HG03460 (cell line): ENCODE measurements at regions not wholly inside any gene's neighbourhood (a gene's known extent, or its start where the extent isn't known, plus 50 kb on each side); places are given as distances from the start of the nearest gene placed in this dataset.
"Not testable (repeated sequence)": the region's sequence is repeated elsewhere in the genome, so short reads cannot be mapped to it uniquely, and the experiment has no call there.

Experiments used
- ATAC-seq: cut with Tn5 transposase; IDR thresholded peaks from one replicate; pipeline ENCODE4 v1.9.1; 2021; ENCODE audit not compliant: unreplicated experiment

- ATAC-seq, result no peak
These were observed 75.0 kb downstream of the TMEM237 start for GRCh38 chr2:201568217-201568820.

- ATAC-seq, result no peak
These were observed 84.1 kb downstream of the TMEM237 start for GRCh38 chr2:201559067-201559710.

- ATAC-seq, result no peak
These were observed 84.6 kb downstream of the TMEM237 start for GRCh38 chr2:201558665-201559064.

GRCh38 chr2:201558232-201558631, 85.1 kb downstream of the TMEM237 start:
- no peak for ATAC-seq

- ATAC-seq, result no peak
These were observed 91.4 kb downstream of the TMEM237 start for GRCh38 chr2:201551901-201552300.

- no peak for ATAC-seq
These were observed 95.0 kb downstream of the STRADB start for GRCh38 chr2:201546576-201546975.

GRCh38 chr2:201542291-201542690, 90.8 kb downstream of the STRADB start:
- no peak for ATAC-seq

- ATAC-seq, result not testable (repeated sequence)
These were observed 87.7 kb downstream of the STRADB start for GRCh38 chr2:201539271-201539670.

- no peak for ATAC-seq
These were observed 86.5 kb downstream of the STRADB start for GRCh38 chr2:201538025-201538424.

- no peak for ATAC-seq
These were observed 85.2 kb downstream of the STRADB start for GRCh38 chr2:201536754-201537153.

- no peak for ATAC-seq
These were observed 84.5 kb downstream of the STRADB start for GRCh38 chr2:201536046-201536445.

- ATAC-seq, result peak; percentile 99
These were observed 81.3 kb downstream of the STRADB start for GRCh38 chr2:201532686-201533304.
